HG03354 (cell line): ENCODE measurements at regions not wholly inside any gene's neighbourhood (a gene's known extent, or its start where the extent isn't known, plus 50 kb on each side); places are given as distances from the start of the nearest gene placed in this dataset.

ENCODE experiments used
- ATAC-seq: cut with Tn5 transposase; IDR thresholded peaks from one replicate; pipeline ENCODE4 v1.9.1; 2021; ENCODE audit warnings: mild to moderate bottlenecking; ENCODE audit not compliant: unreplicated experiment, poor library complexity, severe bottlenecking

DNA sequence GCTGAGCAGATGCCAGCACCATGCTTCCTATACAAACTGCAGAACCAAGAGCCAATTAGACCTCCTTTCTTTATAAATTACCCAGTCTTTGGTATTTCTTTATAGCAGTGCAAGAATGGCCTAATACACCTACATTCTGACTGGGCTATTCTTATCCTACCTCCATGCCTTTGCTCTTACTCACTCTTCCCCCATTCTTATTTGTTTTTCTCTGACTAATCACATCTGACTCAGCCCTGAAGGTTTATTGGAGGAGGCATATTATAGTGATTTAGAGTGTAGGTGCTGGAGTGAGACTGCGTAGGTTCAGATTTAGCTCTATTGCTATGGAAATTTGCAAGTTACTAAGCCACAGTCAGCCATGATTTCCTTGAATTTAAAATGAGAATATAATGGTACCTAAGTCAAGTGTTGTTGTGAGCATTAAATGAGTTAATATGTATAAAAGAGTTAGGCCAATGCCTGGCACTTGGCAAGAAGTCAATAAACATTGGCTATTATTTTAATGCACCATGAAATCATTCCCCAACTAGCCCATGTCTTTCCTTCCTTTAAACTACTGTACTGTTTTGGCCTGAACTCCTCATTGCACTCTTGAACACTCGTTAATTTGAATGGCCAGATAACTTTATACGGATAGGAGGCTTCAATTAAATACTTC is 531.2 kb upstream of the ZNF608 start:
- ATAC-seq, result no peak

DNA sequence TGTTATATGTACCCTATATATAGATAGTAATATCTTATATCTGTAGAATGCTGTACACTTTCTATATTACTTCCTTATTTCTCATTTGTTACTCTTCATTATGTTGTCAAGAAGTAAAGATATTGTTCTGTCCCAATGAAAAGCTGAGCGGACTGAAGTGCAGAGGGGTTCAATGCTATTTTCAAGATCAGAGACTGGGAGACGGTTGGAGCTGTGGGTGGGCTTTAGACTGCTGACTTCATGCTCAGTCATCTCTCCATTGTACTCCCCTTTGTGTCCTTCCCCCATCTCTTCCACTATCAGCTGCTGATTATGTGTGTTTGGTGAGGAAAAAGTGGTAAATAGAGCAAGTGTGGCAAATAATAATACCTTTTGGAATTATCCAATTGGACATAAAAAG is 532.3 kb upstream of the ZNF608 start:
- no peak for ATAC-seq

DNA sequence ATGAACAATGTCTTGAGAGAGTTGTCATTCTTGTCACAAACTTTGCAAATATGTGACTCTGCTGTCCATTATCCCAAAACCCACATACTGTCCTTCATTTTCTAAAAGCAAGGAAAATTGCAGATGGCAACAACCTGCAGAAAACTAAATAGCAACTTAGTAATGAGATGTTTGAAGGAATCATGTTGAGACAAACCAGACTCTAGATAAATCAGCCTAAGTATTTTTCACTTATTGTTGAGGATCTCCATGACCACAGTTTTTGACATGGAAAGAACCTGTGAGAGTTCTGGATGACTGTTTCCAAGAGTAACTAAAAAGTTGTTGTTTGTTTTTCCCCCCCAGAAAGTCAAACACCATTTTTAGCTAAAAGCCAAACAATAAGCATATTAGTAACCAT is 535.2 kb upstream of the ZNF608 start:
- no peak for ATAC-seq

DNA sequence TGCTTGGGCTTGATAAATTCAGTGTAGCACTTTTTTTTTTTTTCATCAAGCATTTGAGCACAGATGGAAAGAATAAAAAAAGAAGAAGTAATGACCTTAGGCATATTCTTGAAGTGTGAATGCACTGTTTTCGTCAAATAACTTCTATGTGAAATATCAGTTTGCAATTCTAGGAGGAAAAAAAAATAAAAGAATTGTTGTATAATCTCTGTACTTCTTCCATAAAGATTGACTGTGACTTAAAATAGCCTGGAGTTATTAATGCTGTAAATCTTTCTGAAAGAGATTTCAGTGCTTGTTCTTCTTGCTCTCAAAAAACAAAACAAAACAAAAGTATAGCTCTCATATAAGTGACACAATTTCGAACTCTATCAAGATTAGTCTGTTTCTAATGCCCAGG is 536.9 kb upstream of the ZNF608 start:
- ATAC-seq, result no peak

DNA sequence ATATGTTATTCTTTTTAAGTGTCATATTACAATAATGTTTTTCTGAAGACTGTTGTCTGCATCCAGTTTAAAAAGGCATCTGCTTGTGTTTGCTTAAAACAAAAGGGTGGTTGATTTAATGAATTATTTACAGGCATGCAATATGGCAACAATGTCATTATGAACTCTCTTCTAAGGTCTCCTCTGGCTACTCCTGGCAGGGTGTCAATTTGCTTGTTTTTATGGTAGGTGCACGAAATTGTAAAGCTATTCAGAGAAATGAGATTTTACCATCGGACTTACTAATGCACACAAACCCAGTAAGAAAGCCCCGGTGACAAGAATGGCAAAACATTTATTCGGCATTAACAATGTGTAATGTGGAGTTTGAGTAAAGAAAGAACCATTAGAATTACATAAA is 539.8 kb upstream of the ZNF608 start:
- ATAC-seq, result no peak

DNA sequence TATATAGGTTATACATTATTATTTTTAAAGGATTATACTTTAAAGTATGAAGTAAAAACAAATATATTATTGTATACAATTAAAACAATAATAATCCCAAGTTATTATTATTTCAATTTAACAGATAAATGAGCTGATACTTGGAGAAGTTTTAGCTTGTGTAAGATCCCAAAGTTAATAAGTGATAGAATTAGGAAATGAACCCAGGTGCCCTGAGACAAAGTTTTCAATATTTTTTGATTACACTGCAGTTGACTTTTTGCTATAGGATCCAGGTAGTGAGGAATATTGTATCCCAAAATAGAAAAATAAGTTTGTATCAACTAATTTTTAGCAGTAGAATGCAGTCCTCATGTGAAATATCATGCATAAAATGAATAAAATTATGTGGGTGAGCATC is 543.2 kb upstream of the ZNF608 start:
- no peak for ATAC-seq

DNA sequence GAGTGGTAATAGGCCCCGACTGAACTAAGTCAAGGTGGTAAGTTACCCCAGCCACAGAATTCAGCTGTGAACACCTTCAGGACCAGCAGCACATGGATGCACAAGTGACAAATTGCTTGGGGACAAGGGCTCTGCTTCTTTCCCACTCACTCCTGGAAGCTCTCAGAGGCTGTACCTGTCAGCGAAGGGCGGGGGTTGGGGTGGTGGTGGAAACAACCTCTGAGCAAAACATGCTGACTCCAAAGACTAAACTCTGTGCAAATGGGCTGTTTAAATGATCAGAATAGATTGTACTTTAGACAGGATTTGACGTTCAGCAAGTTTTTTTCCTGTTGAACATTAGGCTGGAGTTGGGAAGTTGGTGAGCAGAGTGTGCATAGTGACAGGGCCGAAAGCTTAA is 544.5 kb upstream of the ZNF608 start:
- no peak for ATAC-seq

DNA sequence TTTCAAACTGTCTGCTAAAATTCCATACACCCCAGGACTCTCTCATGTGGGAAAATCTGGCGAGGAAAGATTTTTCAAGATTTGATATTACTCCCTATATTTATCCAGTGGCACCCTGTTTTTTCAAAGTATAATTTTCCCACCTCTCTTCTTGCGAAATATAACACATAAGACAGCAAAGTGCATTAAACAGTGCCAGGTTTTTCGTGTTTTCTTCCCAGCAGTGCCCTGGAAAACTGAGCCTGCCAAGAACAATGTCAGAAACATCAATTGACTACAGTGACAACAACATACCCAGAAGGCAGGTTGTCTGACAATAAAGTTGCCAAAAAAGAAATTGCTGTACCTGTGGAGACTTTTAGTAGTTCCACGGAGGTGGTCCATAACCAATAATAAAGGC is 545.0 kb upstream of the ZNF608 start:
- no peak for ATAC-seq

DNA sequence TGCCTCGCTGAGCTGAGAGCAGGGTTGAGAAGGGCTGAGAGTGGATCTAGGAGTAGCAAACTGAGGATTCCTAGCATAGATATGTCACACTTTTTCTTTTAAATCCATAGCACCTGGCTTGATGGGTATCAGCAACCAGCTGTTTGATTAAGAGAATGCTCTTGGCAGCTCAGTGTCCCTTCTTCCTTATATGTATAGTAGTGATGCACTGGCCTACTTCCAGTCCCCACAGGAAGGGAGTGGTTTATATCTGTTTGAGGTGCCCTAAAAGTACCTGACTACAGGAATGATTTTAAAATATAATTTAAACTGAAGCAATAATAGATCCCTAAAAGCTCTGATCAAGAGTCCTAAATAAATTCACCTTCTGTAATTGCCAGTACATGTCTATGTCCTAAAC is 546.8 kb upstream of the ZNF608 start:
- ATAC-seq, result no peak

DNA sequence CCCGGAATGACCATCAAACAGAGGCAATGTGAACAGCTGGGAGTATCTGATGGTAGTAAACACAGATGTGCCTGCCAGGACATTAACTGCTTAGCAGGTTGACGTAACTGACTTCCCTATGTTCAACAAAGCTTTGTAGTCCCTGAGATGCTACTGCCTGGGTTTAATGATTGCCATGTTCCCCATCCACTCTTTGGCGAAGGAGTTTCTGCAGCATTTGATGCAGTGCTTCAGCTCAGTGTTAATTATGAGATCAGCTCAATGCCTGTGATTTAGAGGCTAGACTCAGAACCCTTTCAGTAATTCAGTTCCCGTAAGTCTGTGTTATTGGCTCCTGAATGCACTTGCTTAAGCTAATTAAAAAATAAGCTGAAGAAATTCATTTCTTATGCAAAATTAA is 547.3 kb upstream of the ZNF608 start:
- ATAC-seq, result no peak

DNA sequence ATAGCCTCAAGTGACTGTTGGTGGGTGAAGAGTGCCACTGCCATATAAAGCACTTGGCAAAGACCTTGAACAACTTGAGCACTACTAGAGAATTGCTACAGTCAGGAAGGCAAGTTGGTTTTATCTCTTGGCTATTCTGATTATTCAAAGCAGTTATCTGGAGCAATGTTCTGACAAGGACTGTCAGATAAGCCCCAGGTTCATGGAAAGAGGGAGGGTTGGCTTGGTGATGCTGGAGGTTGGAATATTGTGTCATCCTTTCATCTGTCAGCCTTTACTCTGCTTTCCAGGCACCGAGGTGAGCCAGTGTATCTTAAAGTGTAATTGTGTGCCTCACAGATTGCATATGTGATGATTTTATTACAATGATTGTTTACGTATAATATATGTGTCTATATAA is 548.4 kb upstream of the ZNF608 start:
- ATAC-seq, result no peak

DNA sequence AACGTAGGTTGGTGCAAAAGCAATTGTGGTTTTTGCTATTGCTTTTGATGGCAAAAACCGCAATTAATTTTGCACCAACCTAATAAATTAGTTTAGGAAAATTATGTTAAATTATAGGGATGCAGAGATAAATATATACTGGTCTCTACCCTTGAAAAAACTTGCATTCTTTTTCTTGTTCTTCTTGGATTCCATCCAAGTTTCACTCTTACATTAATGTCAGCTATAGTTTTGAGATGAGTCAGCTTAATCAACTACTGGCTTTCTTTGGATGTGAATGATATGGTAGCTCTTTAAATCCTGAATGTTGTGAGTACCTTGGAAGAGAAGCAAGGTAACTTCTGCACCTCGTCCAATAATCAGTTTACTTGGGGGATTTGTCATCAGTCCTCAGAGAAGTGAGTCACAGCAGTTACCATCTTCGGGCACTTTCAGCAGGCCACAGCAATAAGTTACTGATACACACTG is 549.0 kb upstream of the ZNF608 start:
- ATAC-seq, result no peak

DNA sequence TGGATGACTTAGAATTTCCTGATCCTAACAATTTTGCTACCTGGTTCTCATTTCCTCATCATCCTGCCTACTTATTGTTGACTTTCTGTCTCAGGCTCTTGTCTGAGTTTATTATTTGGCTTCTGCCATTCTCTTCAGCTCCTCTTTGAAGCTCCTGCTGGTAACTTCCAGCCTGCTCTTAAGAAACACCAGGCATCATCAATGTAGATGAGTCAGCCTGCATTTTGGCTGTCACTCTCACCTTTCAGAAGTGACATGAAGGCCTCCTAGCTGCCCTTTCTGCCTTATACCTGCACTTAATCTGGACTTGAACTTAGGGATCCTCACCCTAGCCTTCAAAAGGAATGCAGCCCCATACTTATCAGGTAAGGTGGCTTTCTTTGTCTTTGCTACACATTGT is 551.8 kb upstream of the ZNF608 start:
- no peak for ATAC-seq

DNA sequence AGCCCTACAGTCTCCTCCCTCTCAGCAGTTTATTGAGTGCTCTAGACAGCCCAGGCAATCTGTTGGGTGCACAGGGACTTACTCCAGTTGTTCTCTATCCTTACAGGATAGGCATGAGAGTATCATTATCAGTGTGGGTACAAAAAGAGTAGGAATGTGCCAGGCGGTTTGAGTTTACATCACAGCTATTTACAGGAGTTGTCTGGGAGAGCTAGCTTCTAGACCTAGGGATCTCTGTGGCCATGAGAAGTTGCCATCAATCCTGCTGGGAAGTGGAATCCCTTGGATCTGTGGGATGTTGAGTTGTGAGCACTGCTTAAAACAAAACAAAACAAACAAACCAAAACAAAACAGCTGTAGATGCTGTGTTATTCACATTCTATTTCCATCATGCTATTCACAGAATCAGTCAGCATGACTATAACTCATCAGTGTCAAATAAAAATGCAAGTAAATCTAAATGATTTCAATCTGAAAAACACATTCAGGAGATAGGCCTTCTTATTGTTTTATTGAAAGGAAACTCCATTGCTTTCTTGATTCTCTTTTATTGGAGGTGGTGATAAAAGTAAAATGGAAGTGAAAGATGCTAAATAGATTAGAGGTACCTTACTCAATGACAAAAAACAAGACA is 552.4 kb upstream of the ZNF608 start:
- no peak for ATAC-seq

DNA sequence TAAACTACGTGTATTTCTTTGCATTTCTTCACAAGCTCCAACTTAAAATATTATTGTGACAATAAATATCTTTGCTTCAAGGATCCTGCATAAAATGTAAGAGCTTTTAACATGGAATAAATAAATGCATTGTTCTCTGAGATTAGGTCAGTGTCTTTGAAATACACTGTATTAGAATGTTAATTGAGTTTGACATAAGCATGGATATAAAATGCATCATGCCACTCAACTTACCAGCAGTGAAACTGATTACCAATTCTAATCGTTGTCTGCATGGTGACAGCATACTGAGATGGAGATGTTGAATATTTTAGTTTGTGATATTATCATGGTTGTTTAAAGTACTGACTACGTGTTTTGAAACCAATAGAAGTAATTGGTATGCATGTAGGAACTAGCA is 555.3 kb upstream of the ZNF608 start:
- ATAC-seq, result no peak

DNA sequence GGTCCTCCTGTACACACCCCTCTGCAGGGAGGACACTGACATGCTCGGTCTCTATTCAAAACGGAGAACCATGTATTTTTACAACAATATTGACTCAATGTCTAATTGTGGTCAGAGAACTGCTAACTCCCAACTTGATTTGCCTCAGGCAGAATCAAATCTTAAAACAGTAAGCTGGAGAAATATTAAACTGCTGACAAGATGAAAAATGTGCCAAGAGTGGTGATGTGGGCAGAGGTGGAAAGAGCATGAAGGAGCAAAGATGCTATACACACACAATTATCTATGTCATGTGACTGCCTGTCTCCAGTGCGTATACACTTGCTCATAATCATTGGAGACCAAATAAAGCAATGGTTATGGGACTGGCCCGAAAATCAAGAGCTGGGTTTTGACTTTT is 556.1 kb upstream of the ZNF608 start:
- ATAC-seq, result no peak

DNA sequence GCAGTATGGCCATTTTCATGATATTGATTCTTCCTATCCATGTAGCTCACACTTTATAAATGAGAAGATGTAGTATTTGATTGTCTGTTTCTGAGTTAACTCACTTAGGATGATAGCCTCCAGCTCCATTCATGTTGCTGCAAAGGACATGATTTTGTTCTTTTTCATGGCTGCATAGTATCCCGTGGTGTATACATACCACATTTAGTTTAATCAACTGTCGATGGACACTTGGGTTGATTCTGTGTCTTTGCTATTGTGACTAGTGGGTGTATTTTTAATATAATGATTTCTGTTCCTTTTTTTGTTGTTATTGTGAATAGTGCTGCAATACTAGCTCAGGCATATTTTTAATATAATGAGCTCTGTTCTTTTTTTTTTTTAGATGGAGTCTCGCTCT is 560.3 kb upstream of the ZNF608 start:
- ATAC-seq, result no peak

DNA sequence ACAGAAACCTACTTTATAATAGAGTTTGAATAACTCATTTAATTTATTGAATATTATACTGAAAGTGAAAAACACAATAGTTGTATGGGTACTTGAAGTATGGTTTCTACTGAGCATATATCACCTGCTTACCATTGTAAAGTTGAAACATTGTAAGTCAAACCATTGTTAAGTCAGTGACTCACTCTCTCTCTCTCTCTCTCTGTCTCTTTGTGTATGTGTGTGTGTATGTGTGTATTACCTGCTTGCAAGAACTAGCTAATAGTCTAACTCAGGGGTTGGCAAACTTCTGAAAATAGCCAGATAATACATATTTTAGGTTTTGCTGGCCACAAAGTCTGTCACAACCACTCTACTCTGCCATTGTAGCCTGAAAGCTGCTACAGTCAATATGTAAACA is 564.3 kb upstream of the ZNF608 start:
- ATAC-seq, result no peak

DNA sequence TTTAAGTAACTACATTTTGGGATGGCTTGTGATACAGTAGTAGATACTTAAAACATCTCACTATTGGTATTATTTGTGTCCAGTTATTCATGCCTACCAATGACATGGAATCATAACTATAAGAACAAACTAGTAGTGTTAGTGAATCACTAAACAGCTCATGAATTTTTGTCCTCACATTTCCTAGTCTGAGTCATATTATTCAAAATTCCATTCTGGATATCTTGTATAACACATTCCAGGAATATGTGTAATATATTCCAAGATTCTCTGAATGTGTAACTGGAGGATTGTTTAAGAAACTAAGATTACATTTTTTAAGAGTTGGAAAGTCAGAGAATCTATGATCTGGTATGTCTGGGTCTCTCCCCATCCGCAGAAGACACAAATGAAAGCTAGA is 565.3 kb upstream of the ZNF608 start:
- no peak for ATAC-seq

DNA sequence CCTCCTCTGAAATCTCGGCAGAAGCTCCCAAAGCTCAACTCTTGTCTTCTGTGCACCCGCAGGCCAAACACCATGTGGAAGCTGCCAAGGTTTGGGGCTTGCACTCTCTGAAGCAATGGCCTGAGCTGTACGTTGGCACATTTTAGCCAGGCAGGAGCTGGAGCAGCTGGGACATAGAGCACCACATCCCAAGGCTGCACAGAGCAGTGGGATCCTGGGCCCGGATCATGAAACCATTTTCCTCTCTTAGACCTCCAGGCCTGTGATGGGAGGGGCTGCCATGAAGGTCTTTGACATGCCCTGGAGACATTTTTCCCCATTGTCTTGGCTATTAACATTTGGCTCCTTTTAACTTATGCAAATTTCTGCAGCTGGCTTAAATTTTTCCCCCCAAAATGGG is 567.1 kb upstream of the ZNF608 start:
- ATAC-seq, result no peak

DNA sequence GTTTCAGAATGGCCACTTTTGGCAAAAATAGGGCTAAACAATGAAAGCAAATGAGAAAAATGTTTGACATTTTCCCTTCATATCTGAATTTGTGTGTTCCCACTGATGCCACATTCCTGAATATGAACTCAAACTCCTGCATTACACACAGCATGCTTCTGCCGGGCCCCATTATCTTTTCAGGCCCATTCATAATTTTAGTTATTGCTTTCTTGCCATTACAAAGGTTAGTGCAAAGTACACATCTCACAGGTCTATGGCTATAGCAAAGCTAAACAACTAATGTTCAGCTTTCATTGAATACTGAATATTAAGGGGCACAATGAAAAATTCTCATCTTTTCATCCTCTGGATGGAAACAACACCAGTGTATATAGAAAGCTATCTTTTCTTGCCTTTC is 568.9 kb upstream of the ZNF608 start:
- ATAC-seq, result no peak

DNA sequence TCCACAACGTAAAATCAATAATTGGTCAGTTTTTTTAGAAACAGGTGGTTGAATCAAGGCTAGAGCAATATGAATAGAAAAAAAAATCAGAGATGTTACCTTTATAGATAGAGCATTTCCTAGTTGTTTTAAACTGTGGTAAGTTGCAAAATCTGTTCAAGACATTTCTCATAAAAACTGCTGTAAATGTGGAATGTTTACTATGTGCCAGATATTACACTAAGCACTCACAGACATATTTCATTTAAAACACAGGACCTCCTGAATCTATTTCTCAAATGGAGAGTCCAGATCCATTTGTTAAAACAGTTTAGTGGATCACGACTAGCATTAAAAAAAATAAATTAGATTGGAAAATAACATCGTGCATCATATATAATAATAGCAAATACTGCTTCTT is 570.0 kb upstream of the ZNF608 start:
- ATAC-seq, result no peak
